IMR-90 (cell line): ENCODE measurements at regions not wholly inside any gene's neighbourhood (a gene's known extent, or its start where the extent isn't known, plus 50 kb on each side); places are given as distances from the start of the nearest gene placed in this dataset.

Experiments
- ATAC-seq: fragments of 200-7000 bp; cut with Tn5 transposase; 2 replicates; pipeline ENCODE4 v1.9.1; 2020; ENCODE audit warnings: low read depth, mild to moderate bottlenecking, moderate library complexity
- BruUV-seq: library from RNA; stranded (reverse); fragments of 400-500 nt; replicated peaks from 2 replicates; lab custom pipeline; 2021; lab: Mats Ljungman, UMichigan
- CTCF ChIA-PET: fragments of 300-600 bp; formaldehyde crosslinking; extraction: SDS; loops from one replicate; lab custom pipeline; 2021; ENCODE audit warnings: antibody characterized with exemption; lab: Yijun Ruan, JAX
- POLR2A ChIA-PET: fragments of 300-600 bp; sonication (Branson Sonifier 250); formaldehyde crosslinking; loops from one replicate; lab custom pipeline; 2022; ENCODE audit warnings: antibody characterized with exemption; ENCODE audit not compliant: unreplicated experiment; lab: Charles Lee
- DNase-seq: peaks from one replicate; pipeline ENCODE4 v3.0.0; 2013
- H2AFZ ChIP-seq: replicated peaks from 2 replicates; pipeline ENCODE3; 2013; ENCODE audit warnings: low read length, mild to moderate bottlenecking; ENCODE audit not compliant: poor library complexity
- H2AK5ac ChIP-seq: 2 replicates; pipeline ENCODE4 v1.6.1; 2013; ENCODE audit warnings: low read depth, low read length, inconsistent platforms
- H2AK9ac ChIP-seq: replicated peaks from 2 replicates; pipeline ENCODE3; 2013; ENCODE audit warnings: mild to moderate bottlenecking, low read depth, low read length, moderate library complexity; ENCODE audit not compliant: poor library complexity
- H2BK120ac ChIP-seq: 2 replicates; pipeline ENCODE4 v1.6.1; 2013; ENCODE audit warnings: low read depth, low read length, inconsistent platforms
- H2BK15ac ChIP-seq: 3 replicates; pipeline ENCODE4 v1.6.1; 2013; ENCODE audit warnings: low read depth, low read length, inconsistent platforms
- H2BK20ac ChIP-seq: 2 replicates; pipeline ENCODE4 v1.6.1; 2013; ENCODE audit warnings: low read depth, mild to moderate bottlenecking, inconsistent platforms, low read length, moderate library complexity
- H2BK5ac ChIP-seq: 2 replicates; pipeline ENCODE4 v1.6.1; 2013; ENCODE audit warnings: mild to moderate bottlenecking, low read depth, low read length, inconsistent platforms; ENCODE audit not compliant: poor library complexity, severe bottlenecking
- H3K14ac ChIP-seq: replicated peaks from 2 replicates; pipeline ENCODE4 v1.6.1; 2013; ENCODE audit warnings: low read depth, low read length, inconsistent platforms
- H3K18ac ChIP-seq: 2 replicates; pipeline ENCODE4 v1.6.1; 2013; ENCODE audit warnings: low read depth, low read length, control low read depth
- H3K23ac ChIP-seq: 2 replicates; pipeline ENCODE4 v1.6.1; 2013; ENCODE audit warnings: low read depth, low read length, inconsistent platforms
- H3K27ac ChIP-seq: 2 replicates; pipeline ENCODE4 v1.5.1; 2013; ENCODE audit warnings: mild to moderate bottlenecking, control low read depth, low read length; ENCODE audit not compliant: insufficient read depth
- H3K27me3 ChIP-seq: 2 replicates; pipeline ENCODE4 v1.6.1; 2013; ENCODE audit warnings: low read length; ENCODE audit not compliant: control insufficient read depth, insufficient read depth
- H3K36me3 ChIP-seq: 2 replicates; pipeline ENCODE4 v1.6.1; 2013; ENCODE audit warnings: low read length, mixed read lengths; ENCODE audit not compliant: control insufficient read depth, insufficient read depth
- H3K4ac ChIP-seq: 2 replicates; pipeline ENCODE4 v1.6.1; 2013; ENCODE audit warnings: low read depth, low read length, inconsistent platforms
- H3K4me1 ChIP-seq: 2 replicates; pipeline ENCODE4 v1.6.1; 2013; ENCODE audit warnings: low read length, mixed read lengths; ENCODE audit not compliant: control insufficient read depth, insufficient read depth
- H3K4me2 ChIP-seq: 2 replicates; pipeline ENCODE4 v1.6.1; 2013; ENCODE audit warnings: low read depth, mild to moderate bottlenecking, control low read depth, low read length, moderate library complexity
- H3K4me3 ChIP-seq: 2 replicates; pipeline ENCODE4 v1.5.1; 2013; ENCODE audit warnings: low read depth, mild to moderate bottlenecking, control low read depth, low read length, moderate library complexity; ENCODE audit not compliant: insufficient read depth
- H3K56ac ChIP-seq: 2 replicates; pipeline ENCODE4 v1.6.1; 2013; ENCODE audit warnings: low read length, inconsistent platforms; ENCODE audit not compliant: insufficient read depth; ENCODE audit errors: extremely low read depth
- H3K79me1 ChIP-seq, 2 experiments: 2 replicates each; pipeline ENCODE4 v1.6.1; 2013; ENCODE audit warnings: low read length in 2 of 2, inconsistent platforms in 1 of 2, low read depth in 1 of 2
- H3K9ac ChIP-seq: 2 replicates; pipeline ENCODE4 v1.6.1; 2013; ENCODE audit warnings: low read depth, low read length, control low read depth
- H3K9me1 ChIP-seq: 2 replicates; pipeline ENCODE4 v1.6.1; 2013; ENCODE audit warnings: low read length, inconsistent platforms; ENCODE audit not compliant: insufficient read depth
- H3K9me3 ChIP-seq: 2 replicates; pipeline ENCODE4 v1.6.1; 2013; ENCODE audit warnings: low read length; ENCODE audit not compliant: control insufficient read depth, insufficient read depth
- H4K20me1 ChIP-seq: 2 replicates; pipeline ENCODE4 v1.6.1; 2013; ENCODE audit warnings: low read length, inconsistent platforms; ENCODE audit not compliant: insufficient read depth
- H4K5ac ChIP-seq: 2 replicates; pipeline ENCODE4 v1.6.1; 2013; ENCODE audit warnings: mild to moderate bottlenecking, low read depth, low read length, control low read depth
- H4K8ac ChIP-seq, 2 experiments: 2 replicates each; pipeline ENCODE4 v1.6.1; 2013; ENCODE audit warnings: low read depth in 2 of 2, low read length in 2 of 2, control low read depth in 1 of 2, inconsistent platforms in 1 of 2
- H4K91ac ChIP-seq: 2 replicates; pipeline ENCODE4 v1.6.1; 2013; ENCODE audit warnings: low read depth, low read length, inconsistent platforms; ENCODE audit not compliant: insufficient read depth
- BHLHE40 ChIP-seq: fragments of 150-350 bp; IDR thresholded peaks from 2 replicates; pipeline ENCODE4 v1.6.1; 2016; ENCODE audit warnings: mild to moderate bottlenecking, low read depth, low read length
- CHD1 ChIP-seq: IDR thresholded peaks from 2 replicates; pipeline ENCODE4 v1.6.1; 2012; ENCODE audit warnings: low read depth, low read length, improper control_type of control experiment
- ELK1 ChIP-seq: fragments of 150-350 bp; IDR thresholded peaks from 2 replicates; pipeline ENCODE4 v1.6.1; 2016; ENCODE audit warnings: low read depth, mild to moderate bottlenecking, low read length, moderate library complexity, borderline replicate concordance
- FOS ChIP-seq: fragments of 150-350 bp; IDR thresholded peaks from 2 replicates; pipeline ENCODE4 v1.6.1; 2016; ENCODE audit warnings: low read depth, low read length
- MAFK ChIP-seq: IDR thresholded peaks from 2 replicates; pipeline ENCODE4 v1.6.1; 2012; ENCODE audit warnings: low read depth, low read length, improper control_type of control experiment
- MAZ ChIP-seq: IDR thresholded peaks from 2 replicates; pipeline ENCODE4 v1.6.1; 2012; ENCODE audit warnings: low read depth, mild to moderate bottlenecking, low read length, improper control_type of control experiment, moderate library complexity, borderline replicate concordance
- MXI1 ChIP-seq: IDR thresholded peaks from 2 replicates; pipeline ENCODE4 v1.6.1; 2012; ENCODE audit warnings: low read depth, mild to moderate bottlenecking, low read length, moderate library complexity, borderline replicate concordance
- NFE2L2 ChIP-seq: fragments of 150-350 bp; IDR thresholded peaks from 2 replicates; pipeline ENCODE4 v1.6.1; 2016; ENCODE audit warnings: low read depth, mild to moderate bottlenecking, low read length
- POLR2A ChIP-seq: IDR thresholded peaks from 2 replicates; pipeline ENCODE4 v1.6.1; 2012; ENCODE audit warnings: mild to moderate bottlenecking, low read depth, low read length
- RAD21 ChIP-seq: IDR thresholded peaks from 2 replicates; pipeline ENCODE4 v1.6.1; 2012; ENCODE audit warnings: low read length, improper control_type of control experiment
- RCOR1 ChIP-seq: IDR thresholded peaks from 2 replicates; pipeline ENCODE4 v1.6.1; 2012; ENCODE audit warnings: mild to moderate bottlenecking, low read length, improper control_type of control experiment; ENCODE audit not compliant: insufficient replicate concordance
- RFX5 ChIP-seq: IDR thresholded peaks from 2 replicates; pipeline ENCODE4 v1.8.0; 2012; ENCODE audit warnings: low read depth, mild to moderate bottlenecking, low read length, moderate library complexity
- SMC3 ChIP-seq: fragments of 150-350 bp; IDR thresholded peaks from 2 replicates; pipeline ENCODE4 v1.6.1; 2016; ENCODE audit warnings: low read depth, mild to moderate bottlenecking, antibody characterized with exemption, low read length, moderate library complexity
- USF2 ChIP-seq: fragments of 150-350 bp; IDR thresholded peaks from 2 replicates; pipeline ENCODE4 v1.6.1; 2017; ENCODE audit warnings: mild to moderate bottlenecking, antibody characterized with exemption, low read length, low read depth
- WGBS, 2 experiments: methylation state at CpG; one replicate each; pipeline versions ENCODE4 v1.1.5 to v1.1.7; 2013; ENCODE audit warnings: missing lambda C conversion rate in 2 of 2; ENCODE audit not compliant: insufficient read length in 1 of 2; ENCODE audit errors: extremely low coverage in 2 of 2; 5-methylcytosine and 5-hydroxymethylcytosine counted together
- dilution Hi-C: fragments of 300-500 bp; cut with HindIII; formaldehyde crosslinking; loops from one replicate; pipeline ENCODE4 v1.14.3; 2018; ENCODE audit warnings: low sequenced_read_pairs; ENCODE audit not compliant: unreplicated experiment
- in situ Hi-C: fragments of 300-500 bp; cut with MboI; formaldehyde crosslinking; loops from 3 replicates; pipeline ENCODE4 v1.14.3; 2019; ENCODE audit warnings: low sequenced_read_pairs, inconsistent platforms, mixed read lengths
- intact Hi-C: fragments of 100-400 bp; cut with micrococcal nuclease; formaldehyde crosslinking; loops from 2 replicates; pipeline ENCODE4 v1.10.0; 2022
- TF ChIP-seq, protein P1 (sequence below): conservative IDR thresholded peaks from 2 replicates; pipeline ENCODE4 v1.5.1; 2012; ENCODE audit warnings: mild to moderate bottlenecking, low read depth, low read length, improper control_type of control experiment

GRCh38 chr16:48959204-48959603, 322.4 kb downstream of the CBLN1 start:
- Histone ChIP-seq H3K79me1 (no peaks in the 10 kb centered on the region), H4K20me1 (no peaks in the 10 kb centered on the region), H4K5ac (no peak overlapping the region; the same call in 1 of the 2 replicates), H2BK120ac (peak overlapping the region; percentile 36; the same call in 1 of the 2 replicates), H2AFZ (peak overlapping the region; percentile 25), H3K27me3 (no peaks in the 10 kb centered on the region), H4K8ac (no peak overlapping the region), H3K56ac (no peak overlapping the region), H2BK20ac (peak overlapping the region; percentile 59), H2BK15ac (no peak overlapping the region), H2AK5ac (peak overlapping the region; percentile 62; the same call in 1 of the 2 replicates), H3K18ac (0 out of 2 replicates have a peak overlapping the region, but pooled peaks have one; percentile 7), H3K14ac (no peak overlapping the region), H2BK5ac (no peak overlapping the region), H3K9me1 (peaks cover 20% of the 10 kb centered on the region), H3K36me3 (no peaks in the 10 kb centered on the region), H3K4me3 (no peak overlapping the region), H3K23ac (no peak overlapping the region), H3K27ac (no peak overlapping the region), H3K4me2 (no peak overlapping the region), H4K91ac (peak overlapping the region; percentile 19; the same call in 1 of the 2 replicates), H3K4me1 (peaks cover 23% of the 10 kb centered on the region), H2AK9ac (peak overlapping the region; percentile 48), H3K4ac (peak overlapping the region; percentile 58), H3K9ac (no peak overlapping the region), H3K9me3 (no peaks in the 10 kb centered on the region)
- no TSS peak for BruUV-seq
- ChIA-PET POLR2A (no interaction called here), CTCF (no interaction called here)
- WGBS, 2 experiments: 71% methylated on average over 1 of the region's 3 CpGs; no CpG with 5 or more reads in 1 of the 2 experiments
- in situ Hi-C loops: no loop called here
- ATAC-seq: no peak
- dilution Hi-C loops: no loop called here
- no peak for DNase-seq
- TF ChIP-seq NFE2L2: no peak
- TF ChIP-seq MAFK: no peak
- no peak for TF ChIP-seq POLR2A
- no peak for TF ChIP-seq FOS
- TF ChIP-seq BHLHE40: no peak
- TF ChIP-seq RCOR1: no peak
- no peak for TF ChIP-seq RAD21
- TF ChIP-seq, protein P1, sequence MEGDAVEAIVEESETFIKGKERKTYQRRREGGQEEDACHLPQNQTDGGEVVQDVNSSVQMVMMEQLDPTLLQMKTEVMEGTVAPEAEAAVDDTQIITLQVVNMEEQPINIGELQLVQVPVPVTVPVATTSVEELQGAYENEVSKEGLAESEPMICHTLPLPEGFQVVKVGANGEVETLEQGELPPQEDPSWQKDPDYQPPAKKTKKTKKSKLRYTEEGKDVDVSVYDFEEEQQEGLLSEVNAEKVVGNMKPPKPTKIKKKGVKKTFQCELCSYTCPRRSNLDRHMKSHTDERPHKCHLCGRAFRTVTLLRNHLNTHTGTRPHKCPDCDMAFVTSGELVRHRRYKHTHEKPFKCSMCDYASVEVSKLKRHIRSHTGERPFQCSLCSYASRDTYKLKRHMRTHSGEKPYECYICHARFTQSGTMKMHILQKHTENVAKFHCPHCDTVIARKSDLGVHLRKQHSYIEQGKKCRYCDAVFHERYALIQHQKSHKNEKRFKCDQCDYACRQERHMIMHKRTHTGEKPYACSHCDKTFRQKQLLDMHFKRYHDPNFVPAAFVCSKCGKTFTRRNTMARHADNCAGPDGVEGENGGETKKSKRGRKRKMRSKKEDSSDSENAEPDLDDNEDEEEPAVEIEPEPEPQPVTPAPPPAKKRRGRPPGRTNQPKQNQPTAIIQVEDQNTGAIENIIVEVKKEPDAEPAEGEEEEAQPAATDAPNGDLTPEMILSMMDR: no peak
- no peak for TF ChIP-seq RFX5
- no peak for TF ChIP-seq SMC3
- no peak for TF ChIP-seq MXI1
- no peak for TF ChIP-seq MAZ
- TF ChIP-seq ELK1: no peak
- no peak for TF ChIP-seq CHD1
- no peak for TF ChIP-seq USF2
- intact Hi-C loops: no loop called here
